Common myeloid progenitor, CD34-positive (primary cell): ENCODE measurements at regions not wholly inside any gene's neighbourhood (a gene's known extent, or its start where the extent isn't known, plus 50 kb on each side); places are given as distances from the start of the nearest gene placed in this dataset.

Experiments
- CTCF ChIA-PET: fragments of 350-600 bp; sonication (Branson Sonifier 250); formaldehyde crosslinking; loops from one replicate; lab custom pipeline; 2021; ENCODE audit warnings: antibody characterized with exemption; lab: Charles Lee
- POLR2A ChIA-PET: fragments of 350-600 bp; sonication (Branson Sonifier 250); formaldehyde crosslinking; loops from one replicate; lab custom pipeline; 2021; ENCODE audit warnings: antibody characterized with exemption; lab: Charles Lee
- DNase-seq, 3 donors: peaks; one replicate each; pipeline versions ENCODE4 v3.0.0 to v3.0.0-alpha.2; 2013
- H3K27ac ChIP-seq, 2 experiments: 1 replicate in 1 of 2; 2 replicates in 1 of 2; pipeline ENCODE4 v1.7.0; 2013; ENCODE audit warnings: inconsistent platforms in 2 of 2, low read length in 2 of 2, mild to moderate bottlenecking in 2 of 2, low read depth in 1 of 2, moderate library complexity in 1 of 2; ENCODE audit not compliant: severe bottlenecking in 2 of 2, insufficient read depth in 1 of 2, poor library complexity in 1 of 2
- H3K27me3 ChIP-seq, 5 experiments: replicated peaks in 2 of 5; 1 replicate in 3 of 5; 2 replicates in 2 of 5; pipeline versions ENCODE4 v1.6.1 to v1.7.0; 2013; ENCODE audit warnings: low read length in 4 of 5, mild to moderate bottlenecking in 2 of 5, moderate library complexity in 2 of 5, inconsistent platforms in 1 of 5; ENCODE audit not compliant: insufficient read depth in 5 of 5, control insufficient read depth in 4 of 5
- H3K36me3 ChIP-seq, 4 experiments: 1 replicate in 2 of 4; 2 replicates in 2 of 4; pipeline versions ENCODE4 v1.6.1 to v1.7.0; 2013; ENCODE audit warnings: low read length in 3 of 4, control low read depth in 1 of 4, mild to moderate bottlenecking in 1 of 4; ENCODE audit not compliant: control insufficient read depth in 4 of 4, insufficient read depth in 4 of 4
- H3K4me1 ChIP-seq, 4 experiments: 1 replicate in 3 of 4; 2 replicates in 1 of 4; pipeline versions ENCODE4 v1.6.1 to v1.7.1; 2013; ENCODE audit warnings: low read length in 3 of 4, mild to moderate bottlenecking in 3 of 4, control low read depth in 1 of 4, inconsistent platforms in 1 of 4, moderate library complexity in 1 of 4; ENCODE audit not compliant: control insufficient read depth in 4 of 4, insufficient read depth in 4 of 4; ENCODE audit errors: control extremely low read depth in 1 of 4
- H3K4me3 ChIP-seq, 7 experiments: 1 replicate in 4 of 7; 2 replicates in 3 of 7; pipeline versions ENCODE4 v1.5.1 to v1.7.0; 2013; ENCODE audit warnings: mild to moderate bottlenecking in 7 of 7, low read length in 6 of 7, moderate library complexity in 6 of 7, inconsistent platforms in 2 of 7, low read depth in 2 of 7, control low read depth in 1 of 7; ENCODE audit not compliant: insufficient read depth in 4 of 7, control insufficient read depth in 1 of 7; ENCODE audit errors: extremely low read depth in 1 of 7
- H3K9me3 ChIP-seq, 5 experiments: 1 replicate in 4 of 5; 2 replicates in 1 of 5; pipeline versions ENCODE4 v1.6.1 to v1.7.1; 2013; ENCODE audit warnings: low read length in 4 of 5, mild to moderate bottlenecking in 2 of 5, inconsistent platforms in 1 of 5, low read depth in 1 of 5, moderate library complexity in 1 of 5; ENCODE audit not compliant: control insufficient read depth in 4 of 5, insufficient read depth in 2 of 5; ENCODE audit errors: control extremely low read depth in 1 of 5
- WGBS: methylation state at CpG from one replicate; pipeline ENCODE4 v1.1.5; 2013; ENCODE audit not compliant: insufficient coverage; 5-methylcytosine and 5-hydroxymethylcytosine counted together

- H3K27ac ChIP-seq, result no peak overlapping the region
- H3K27me3 ChIP-seq, result no peaks in the 10 kb centered on the region
- no peaks in the 10 kb centered on the region for H3K4me1 ChIP-seq
- H3K4me3 ChIP-seq, result no peak overlapping the region
- ChIA-PET POLR2A (no interaction called here), CTCF (no interaction called here)
- no peaks in the 10 kb centered on the region for H3K9me3 ChIP-seq
- 63% methylated on average over 3 of the region's 7 CpGs for whole genome bisulfite sequencing
- no peak for DNase-seq
- H3K36me3 ChIP-seq, result no peaks in the 10 kb centered on the region
Measured at GRCh38 chr9:13586587-13587374, 307.3 kb upstream of the MPDZ start.

DNA sequence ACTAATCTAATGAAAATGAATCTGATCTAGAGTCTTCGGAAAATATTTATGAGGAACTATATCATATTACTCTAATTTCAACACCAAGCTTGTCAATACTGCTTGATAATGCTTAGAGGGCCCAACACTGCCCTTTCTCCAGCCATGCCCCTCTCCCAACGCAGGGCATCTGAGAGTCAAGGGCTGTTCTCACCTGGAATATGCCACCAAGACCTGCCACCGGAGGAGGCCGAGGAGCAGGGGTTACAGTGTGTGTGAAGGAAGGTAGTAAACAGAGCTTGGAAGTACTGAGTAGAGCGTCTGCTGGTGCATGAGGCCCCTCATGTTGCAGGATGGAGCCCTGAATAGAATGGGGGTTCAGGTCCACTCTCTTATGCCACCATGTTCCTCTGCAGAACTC is 301.3 kb upstream of the MPDZ start:
- ChIA-PET POLR2A (no interaction called here), CTCF (no interaction called here)
- Histone ChIP-seq H3K9me3 (no peaks in the 10 kb centered on the region), H3K4me3 (no peak overlapping the region), H3K4me1 (no peaks in the 10 kb centered on the region), H3K27ac (no peak overlapping the region), H3K36me3 (no peaks in the 10 kb centered on the region), H3K27me3 (no peaks in the 10 kb centered on the region)
- DNase-seq, result no peak
- 100% methylated on average over 3 of the region's 5 CpGs for WGBS

DNA sequence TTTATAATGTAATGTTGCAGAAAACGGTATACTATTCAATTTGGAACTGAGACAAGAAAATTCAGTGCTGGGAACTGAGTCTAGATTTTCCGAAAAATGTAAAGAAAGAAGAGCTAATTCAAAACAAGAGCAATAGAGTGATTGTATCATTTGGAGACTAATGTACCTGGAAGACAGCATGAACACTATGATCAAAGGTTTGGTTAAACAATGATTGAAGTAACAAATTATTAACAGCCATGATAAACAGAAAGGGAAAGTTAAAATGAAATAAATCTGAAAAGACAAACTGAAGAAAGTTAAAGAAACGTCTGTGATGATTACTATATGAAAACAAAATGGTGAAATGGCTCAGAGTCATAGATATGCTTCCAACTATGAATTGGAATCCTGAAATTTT is 300.6 kb upstream of the MPDZ start:
- no peaks in the 10 kb centered on the region for H3K4me1 ChIP-seq
- POLR2A ChIA-PET, result no interaction called here
- no peak overlapping the region for H3K27ac ChIP-seq
- no peaks in the 10 kb centered on the region for H3K27me3 ChIP-seq
- WGBS, result 78% methylated on average over 2 of the region's 3 CpGs
- H3K36me3 ChIP-seq, result no peaks in the 10 kb centered on the region
- no peak for DNase-seq
- CTCF ChIA-PET, result no interaction called here
- H3K4me3 ChIP-seq, result no peak overlapping the region
- H3K9me3 ChIP-seq, result no peaks in the 10 kb centered on the region

DNA sequence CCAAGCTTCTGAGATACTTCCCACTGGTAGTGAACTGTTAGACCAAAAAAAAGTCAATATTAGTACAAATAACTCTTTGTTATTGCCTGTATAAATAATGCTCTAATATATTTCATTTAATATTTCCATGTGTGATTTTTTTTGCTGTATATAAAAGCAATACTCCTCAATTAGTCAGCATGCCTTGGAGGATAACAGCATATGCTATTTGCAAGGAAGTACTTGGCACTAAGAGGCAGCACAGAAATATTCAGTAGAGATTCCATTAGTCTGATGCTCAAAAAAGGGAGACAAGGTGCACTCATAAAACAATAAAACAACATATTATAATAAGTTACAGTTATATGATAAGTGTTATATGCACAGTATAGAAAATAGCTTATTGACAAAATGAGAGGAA is 296.6 kb upstream of the MPDZ start:
- Histone ChIP-seq H3K27me3 (no peaks in the 10 kb centered on the region), H3K4me1 (no peaks in the 10 kb centered on the region), H3K27ac (no peak overlapping the region), H3K4me3 (no peak overlapping the region), H3K9me3 (no peaks in the 10 kb centered on the region), H3K36me3 (no peaks in the 10 kb centered on the region)
- ChIA-PET CTCF (no interaction called here), POLR2A (no interaction called here)
- DNase-seq, result no peak

DNA sequence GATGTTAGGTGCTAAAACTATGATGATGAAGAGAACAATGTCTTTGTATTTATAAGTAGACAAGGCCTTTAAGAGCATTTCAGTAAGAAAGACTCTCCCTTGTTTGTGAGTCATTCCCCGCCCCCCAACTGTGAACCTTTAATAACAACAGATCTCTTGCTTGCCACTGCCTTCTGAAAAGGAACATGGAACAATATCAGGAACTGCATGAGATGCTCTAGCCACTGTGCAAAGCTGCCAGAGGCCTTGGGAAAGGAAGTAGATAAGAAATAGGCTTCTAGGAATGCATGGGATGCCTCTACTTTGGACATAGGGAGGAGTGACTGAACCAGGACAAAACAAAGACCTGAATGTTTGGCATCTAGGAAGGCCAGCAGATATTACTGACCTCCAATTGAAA is 296.1 kb upstream of the MPDZ start:
- CTCF ChIA-PET, result no interaction called here
- Histone ChIP-seq H3K4me1 (no peaks in the 10 kb centered on the region), H3K36me3 (no peaks in the 10 kb centered on the region), H3K27me3 (no peaks in the 10 kb centered on the region), H3K9me3 (no peaks in the 10 kb centered on the region), H3K4me3 (no peak overlapping the region), H3K27ac (no peak overlapping the region)
- POLR2A ChIA-PET, result no interaction called here
- 80% methylated on average over 1 of the region's 1 CpG for WGBS
- DNase-seq, result no peak

GRCh38 chr9:13570068-13570974 is 290.8 kb upstream of the MPDZ start:
- Histone ChIP-seq H3K36me3 (no peaks in the 10 kb centered on the region), H3K4me3 (no peak overlapping the region), H3K27ac (no peak overlapping the region), H3K9me3 (no peaks in the 10 kb centered on the region), H3K27me3 (peaks cover 0 to 21% (median 7%) of the 10 kb centered on the region in 5 experiments), H3K4me1 (peaks cover 0 to 4% (median 2%) of the 10 kb centered on the region in 4 experiments)
- CTCF ChIA-PET, result no interaction called here
- DNase-seq, result no peak
- POLR2A ChIA-PET, result no interaction called here
- 95% methylated on average over 3 of the region's 5 CpGs for WGBS

DNA sequence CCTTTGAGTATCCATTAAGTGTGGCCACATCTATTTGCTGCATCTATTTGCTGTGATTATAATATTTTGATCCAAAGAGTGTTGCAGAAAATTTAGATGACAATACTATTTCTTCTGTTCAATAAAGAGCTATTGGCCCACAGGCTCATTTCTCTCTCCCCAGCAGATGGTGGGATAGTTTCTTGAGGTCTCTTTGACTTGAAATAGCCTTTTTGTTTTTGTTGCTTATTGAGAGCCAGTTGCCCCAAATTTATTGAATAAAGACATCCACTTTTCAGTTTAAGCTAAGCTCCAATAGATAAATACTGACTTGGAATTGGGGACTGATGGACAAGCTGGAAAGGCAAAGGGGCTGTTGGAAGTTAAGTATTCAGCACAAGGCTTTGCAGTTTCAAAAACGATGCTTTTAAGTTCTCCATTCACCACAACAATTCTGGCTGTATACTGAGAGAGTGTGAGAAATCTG is 290.1 kb upstream of the MPDZ start:
- no peak for DNase-seq
- WGBS, result no CpG with 5 or more reads among the region's 1 CpG
- H3K36me3 ChIP-seq, result no peaks in the 10 kb centered on the region
- no peak overlapping the region for H3K4me3 ChIP-seq
- peaks cover 0 to 21% (median 7%) of the 10 kb centered on the region in 5 experiments for H3K27me3 ChIP-seq
- ChIA-PET CTCF (no interaction called here), POLR2A (no interaction called here)
- H3K9me3 ChIP-seq, result no peaks in the 10 kb centered on the region
- peaks cover 0 to 4% (median 2%) of the 10 kb centered on the region in 4 experiments for H3K4me1 ChIP-seq
- no peak overlapping the region for H3K27ac ChIP-seq
